ENCODE measurements at regions not wholly inside any gene's neighbourhood (a gene's known extent, or its start where the extent isn't known, plus 50 kb on each side); places are given as distances from the start of the nearest gene placed in this dataset.

GRCh38 chr16:5580296-5580695 lies 482.7 kb upstream of the EEF2KMT start:
- TF ChIP-seq POLR2AphosphoS5 (IDR thresholded peaks at IDR 0.05; ENCODE audit: low read depth, low read length) (no peak), SKI (IDR thresholded peaks at IDR 0.05; ENCODE audit: partially characterized antibody) (no peak), SIN3A (IDR thresholded peaks at IDR 0.05; ENCODE audit: borderline replicate concordance, low read depth, low read length) (no peak), CAMTA2 (CRISPR knock-in tag; IDR thresholded peaks at IDR 0.05; ENCODE audit: borderline replicate concordance) (no peak), LCORL (IDR thresholded peaks at IDR 0.05) (no peak), LCORL (CRISPR knock-in tag; IDR thresholded peaks at IDR 0.05) (no peak), ZNF746 (CRISPR knock-in tag; IDR thresholded peaks at IDR 0.05) (no peak), TRIM22 (IDR thresholded peaks at IDR 0.05) (no peak), ZNF274 (CRISPR knock-in tag; IDR thresholded peaks at IDR 0.05) (no peak), ZBTB38 (CRISPR knock-in tag; IDR thresholded peaks at IDR 0.05) (no peak), RORA (CRISPR knock-in tag; IDR thresholded peaks at IDR 0.05) (no peak), EZH2 (conservative IDR thresholded peaks at IDR 0.05; ENCODE audit: low read depth, low read length) (no peak), DPF2 (CRISPR knock-in tag; IDR thresholded peaks at IDR 0.05; ENCODE audit: borderline replicate concordance, low read depth) (no peak), CTCF (CRISPR knock-in tag; IDR thresholded peaks at IDR 0.05) (no peak)

Data from HepG2 (cell line).